ENCODE measurements at regions not wholly inside any gene's neighbourhood (a gene's known extent, or its start where the extent isn't known, plus 50 kb on each side); places are given as distances from the start of the nearest gene placed in this dataset.

GRCh38 chr12:82634495-82635258 lies 52.0 kb upstream of the TMTC2 start:
- DNase-seq = peak; percentile 45

GRCh38 chr12:82635263-82635662 lies 51.4 kb upstream of the TMTC2 start:
- DNase-seq = peak; percentile 45

Data from NCI-H2029 treated with DMSO at 0.1 percent for 48 hours (cell line).